ENCODE measurements at regions not wholly inside any gene's neighbourhood (a gene's known extent, or its start where the extent isn't known, plus 50 kb on each side); places are given as distances from the start of the nearest gene placed in this dataset.
"Not testable (repeated sequence)": the region's sequence is repeated elsewhere in the genome, so short reads cannot be mapped to it uniquely, and the experiment has no call there.

GRCh38 chr10:46810222-46810621 is 101.0 kb upstream of the PTPN20 start:
- DNase-seq, result not testable (repeated sequence)

GRCh38 chr10:46816126-46816525 is 95.1 kb upstream of the PTPN20 start:
- not testable (repeated sequence) for DNase-seq

- DNase-seq, result not testable (repeated sequence)
These were observed 70.7 kb upstream of the PTPN20 start for GRCh38 chr10:46840393-46841050.

GRCh38 chr10:46841051-46841593 is 70.1 kb upstream of the PTPN20 start:
- not testable (repeated sequence) for DNase-seq

GRCh38 chr10:46845194-46845593 is 66.0 kb upstream of the PTPN20 start:
- DNase-seq, result not testable (repeated sequence)

GRCh38 chr10:46845640-46846039 is 65.6 kb upstream of the PTPN20 start:
- not testable (repeated sequence) for DNase-seq

GRCh38 chr10:46860753-46861152 is 50.5 kb upstream of the PTPN20 start:
- not testable (repeated sequence) for DNase-seq

All from RPMI8226 (cell line).